ENCODE measurements at regions not wholly inside any gene's neighbourhood (a gene's known extent, or its start where the extent isn't known, plus 50 kb on each side); places are given as distances from the start of the nearest gene placed in this dataset.

GRCh38 chr9:135339378-135339973 is 140.1 kb upstream of the PPP1R26 start:
- in situ Hi-C loops (cut with HindIII; ENCODE audit: low pct_ligation_motif_present, low pct_unique_long_range_greater_than_20kb, low sequenced_read_pairs), result no loop called here
- no peak for DNase-seq

GRCh38 chr9:135340143-135340655 is 139.4 kb upstream of the PPP1R26 start:
- no peak for DNase-seq
- in situ Hi-C loops (cut with HindIII; ENCODE audit: low pct_ligation_motif_present, low pct_unique_long_range_greater_than_20kb, low sequenced_read_pairs), result no loop called here

GRCh38 chr9:135340726-135341475 is 138.7 kb upstream of the PPP1R26 start:
- in situ Hi-C loops (cut with HindIII; ENCODE audit: low pct_ligation_motif_present, low pct_unique_long_range_greater_than_20kb, low sequenced_read_pairs), result no loop called here
- no peak for DNase-seq

GRCh38 chr9:135341612-135342169 is 137.9 kb upstream of the PPP1R26 start:
- no peak for DNase-seq

GRCh38 chr9:135342206-135343130 is 137.1 kb upstream of the PPP1R26 start:
- in situ Hi-C loops (cut with HindIII; ENCODE audit: low pct_ligation_motif_present, low pct_unique_long_range_greater_than_20kb, low sequenced_read_pairs), result no loop called here
- no peak for DNase-seq

More at GRCh38 chr9:135341612-135342169, 137.9 kb upstream of the PPP1R26 start:
- in situ Hi-C loops (cut with HindIII; ENCODE audit: low pct_ligation_motif_present, low pct_unique_long_range_greater_than_20kb, low sequenced_read_pairs), result no loop called here

GRCh38 chr9:135343136-135343535 is 136.4 kb upstream of the PPP1R26 start:
- in situ Hi-C loops (cut with HindIII; ENCODE audit: low pct_ligation_motif_present, low pct_unique_long_range_greater_than_20kb, low sequenced_read_pairs), result no loop called here
- DNase-seq, result no peak

- DNase-seq, result peak; percentile 25
- in situ Hi-C loops (cut with HindIII; ENCODE audit: low pct_ligation_motif_present, low pct_unique_long_range_greater_than_20kb, low sequenced_read_pairs), result no loop called here
Measured at GRCh38 chr9:135343837-135344522, 135.6 kb upstream of the PPP1R26 start.

DNA sequence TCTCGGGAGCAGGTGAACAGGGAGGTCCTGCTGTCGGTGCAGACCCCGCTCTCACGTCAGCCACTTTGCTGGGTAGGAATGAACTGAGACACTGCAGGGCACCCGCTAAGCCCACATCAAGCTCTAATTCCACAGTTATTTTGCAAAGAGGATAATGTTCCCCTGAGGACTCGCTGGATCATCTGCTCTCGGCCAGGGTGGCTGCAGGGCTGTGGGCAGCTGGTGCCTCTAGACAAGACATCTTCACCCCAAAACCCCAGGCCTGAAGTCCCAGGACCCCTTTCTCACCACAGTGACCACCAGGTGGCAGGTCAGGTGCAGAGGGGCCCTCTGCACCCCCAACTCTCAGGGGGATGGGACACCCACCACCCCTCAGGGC is 135.1 kb upstream of the PPP1R26 start:
- in situ Hi-C loops (cut with HindIII; ENCODE audit: low pct_ligation_motif_present, low pct_unique_long_range_greater_than_20kb, low sequenced_read_pairs), result no loop called here

GRCh38 chr9:135344915-135345500 is 134.6 kb upstream of the PPP1R26 start:
- in situ Hi-C loops (cut with HindIII; ENCODE audit: low pct_ligation_motif_present, low pct_unique_long_range_greater_than_20kb, low sequenced_read_pairs), result no loop called here
- no peak for DNase-seq

More for the DNA sequence above, 135.1 kb upstream of the PPP1R26 start:
- no peak for DNase-seq

DNA sequence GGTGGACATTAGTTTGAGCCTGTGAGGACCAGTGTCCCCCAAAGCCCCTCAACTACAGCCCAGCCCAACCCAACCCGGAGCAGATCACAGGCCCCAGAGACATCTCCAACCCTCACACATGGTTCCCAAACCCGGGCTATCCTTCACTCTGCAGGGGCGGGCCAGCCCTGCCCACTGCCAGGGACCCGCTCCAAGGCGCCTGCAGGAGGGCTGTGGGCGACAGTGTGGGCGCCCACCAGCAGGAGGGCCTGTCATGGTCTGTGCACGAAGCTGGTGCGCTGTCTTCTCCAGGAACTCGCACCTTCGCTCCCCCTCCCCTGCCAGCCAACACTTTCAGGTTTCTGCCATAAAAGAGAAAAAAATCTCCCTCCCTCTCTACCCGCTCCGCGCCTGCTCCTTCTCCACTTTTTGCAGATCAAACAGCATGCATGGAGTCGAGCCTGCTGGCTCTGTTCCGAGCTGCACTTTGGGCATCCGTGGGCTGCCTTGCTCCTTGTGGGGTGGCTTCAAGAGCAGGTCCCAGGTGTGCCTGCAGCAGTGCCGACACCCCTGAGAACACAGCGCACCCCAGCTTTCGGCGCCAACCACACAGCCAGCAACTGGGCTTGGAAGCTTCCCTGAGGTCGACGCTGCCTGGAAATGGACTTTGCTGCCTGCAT is 133.7 kb upstream of the PPP1R26 start:
- DNase-seq, result no peak
- in situ Hi-C loops (cut with HindIII; ENCODE audit: low pct_ligation_motif_present, low pct_unique_long_range_greater_than_20kb, low sequenced_read_pairs), result no loop called here

- no peak for DNase-seq
- in situ Hi-C loops (cut with HindIII; ENCODE audit: low pct_ligation_motif_present, low pct_unique_long_range_greater_than_20kb, low sequenced_read_pairs), result no loop called here
Measured at GRCh38 chr9:135346438-135347050, 133.0 kb upstream of the PPP1R26 start.

GRCh38 chr9:135347461-135347860 is 132.1 kb upstream of the PPP1R26 start:
- in situ Hi-C loops (cut with HindIII; ENCODE audit: low pct_ligation_motif_present, low pct_unique_long_range_greater_than_20kb, low sequenced_read_pairs), result no loop called here
- no peak for DNase-seq

GRCh38 chr9:135348076-135348787 is 131.3 kb upstream of the PPP1R26 start:
- in situ Hi-C loops (cut with HindIII; ENCODE audit: low pct_ligation_motif_present, low pct_unique_long_range_greater_than_20kb, low sequenced_read_pairs), result no loop called here

DNA sequence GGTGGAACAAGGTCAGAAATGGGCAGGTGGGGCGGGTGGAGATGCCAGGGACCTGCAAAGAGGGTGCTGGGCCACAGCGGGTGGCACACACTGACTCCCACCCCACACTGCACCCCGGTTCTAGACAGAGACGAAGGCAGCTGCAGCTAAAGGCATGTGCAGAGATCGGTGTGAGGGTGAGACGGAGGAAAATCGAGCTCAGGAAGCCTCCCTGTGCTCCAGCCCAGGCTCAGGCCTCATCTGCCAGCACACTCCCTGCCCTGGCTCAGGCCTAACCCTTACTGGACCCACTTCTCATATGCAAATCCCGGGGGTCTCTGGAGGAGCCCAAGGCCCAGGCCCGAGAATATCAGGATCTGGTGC is 130.8 kb upstream of the PPP1R26 start:
- no peak for DNase-seq
- in situ Hi-C loops (cut with HindIII; ENCODE audit: low pct_ligation_motif_present, low pct_unique_long_range_greater_than_20kb, low sequenced_read_pairs), result no loop called here

More at GRCh38 chr9:135348076-135348787, 131.3 kb upstream of the PPP1R26 start:
- no peak for DNase-seq

GRCh38 chr9:135349212-135350002 is 130.2 kb upstream of the PPP1R26 start:
- in situ Hi-C loops (cut with HindIII; ENCODE audit: low pct_ligation_motif_present, low pct_unique_long_range_greater_than_20kb, low sequenced_read_pairs), result no loop called here
- no peak for DNase-seq

GRCh38 chr9:135350003-135350315 is 129.6 kb upstream of the PPP1R26 start:
- in situ Hi-C loops (cut with HindIII; ENCODE audit: low pct_ligation_motif_present, low pct_unique_long_range_greater_than_20kb, low sequenced_read_pairs), result no loop called here
- DNase-seq, result no peak
